ENCODE measurements at regions not wholly inside any gene's neighbourhood (a gene's known extent, or its start where the extent isn't known, plus 50 kb on each side); places are given as distances from the start of the nearest gene placed in this dataset.

GRCh38 chr12:46998811-46999368 lies 80.5 kb upstream of the PCED1B start:
- DNase-seq: no peak
- H3K4me1 Mint-ChIP-seq (ENCODE audit: low read depth, unreplicated experiment): no peaks in the 10 kb centered on the region
- no peaks in the 10 kb centered on the region for H3K36me3 Mint-ChIP-seq (ENCODE audit: insufficient read depth, unreplicated experiment)
- no peak overlapping the region for H3K27ac Mint-ChIP-seq (ENCODE audit: unreplicated experiment)
- BruUV-seq (replicated peaks): no TSS peak
- no peak for TF ChIP-seq CTCF (IDR thresholded peaks at IDR 0.05; ENCODE audit: unreplicated experiment)
- intact Hi-C loops (cut with micrococcal nuclease; ENCODE audit: unreplicated experiment): no loop called here
- CTCF ChIA-PET: interaction anchor here (0.6 to 0.7 kb wide), 4 partner anchors 15 to 1059 kb away, joined by 3 to 5 read pairs (median 4); no protein-coding TSS in a partner anchor
- no peak overlapping the region for H3K4me3 Mint-ChIP-seq (ENCODE audit: low read depth, unreplicated experiment)
- H3K9me3 Mint-ChIP-seq (ENCODE audit: low read depth, unreplicated experiment): peaks cover 2% of the 10 kb centered on the region
- H3K27me3 Mint-ChIP-seq (ENCODE audit: unreplicated experiment): no peaks in the 10 kb centered on the region

- Mint-ChIP-seq H3K27me3 (ENCODE audit: unreplicated experiment) (no peaks in the 10 kb centered on the region), H3K36me3 (ENCODE audit: insufficient read depth, unreplicated experiment) (no peaks in the 10 kb centered on the region), H3K4me3 (ENCODE audit: low read depth, unreplicated experiment) (no peak overlapping the region), H3K4me1 (ENCODE audit: low read depth, unreplicated experiment) (no peaks in the 10 kb centered on the region), H3K9me3 (ENCODE audit: low read depth, unreplicated experiment) (peaks cover 2% of the 10 kb centered on the region), H3K27ac (ENCODE audit: unreplicated experiment) (no peak overlapping the region)
- no peak for DNase-seq
- TF ChIP-seq CTCF (IDR thresholded peaks at IDR 0.05; ENCODE audit: unreplicated experiment): no peak
- BruUV-seq (replicated peaks): no TSS peak
- CTCF ChIA-PET: no interaction called here
- intact Hi-C loops (cut with micrococcal nuclease; ENCODE audit: unreplicated experiment): no loop called here
These were observed 74.8 kb upstream of the PCED1B start for GRCh38 chr12:47004634-47005033.

- TF ChIP-seq CTCF (IDR thresholded peaks at IDR 0.05; ENCODE audit: unreplicated experiment): no peak
- H3K4me1 Mint-ChIP-seq (ENCODE audit: low read depth, unreplicated experiment): no peaks in the 10 kb centered on the region
- H3K4me3 Mint-ChIP-seq (ENCODE audit: low read depth, unreplicated experiment): no peak overlapping the region
- no peaks in the 10 kb centered on the region for H3K27me3 Mint-ChIP-seq (ENCODE audit: unreplicated experiment)
- DNase-seq: no peak
- intact Hi-C loops (cut with micrococcal nuclease; ENCODE audit: unreplicated experiment): no loop called here
- H3K9me3 Mint-ChIP-seq (ENCODE audit: low read depth, unreplicated experiment): peaks cover 2% of the 10 kb centered on the region
- CTCF ChIA-PET: no interaction called here
- no TSS peak for BruUV-seq (replicated peaks)
- no peaks in the 10 kb centered on the region for H3K36me3 Mint-ChIP-seq (ENCODE audit: insufficient read depth, unreplicated experiment)
- no peak overlapping the region for H3K27ac Mint-ChIP-seq (ENCODE audit: unreplicated experiment)
These were observed 72.4 kb upstream of the PCED1B start for GRCh38 chr12:47007048-47007447.

GRCh38 chr12:47012552-47012951 lies 66.9 kb upstream of the PCED1B start:
- H3K9me3 Mint-ChIP-seq (ENCODE audit: low read depth, unreplicated experiment): no peaks in the 10 kb centered on the region
- CTCF ChIA-PET: no interaction called here
- no peak overlapping the region for H3K27ac Mint-ChIP-seq (ENCODE audit: unreplicated experiment)
- DNase-seq: no peak
- H3K27me3 Mint-ChIP-seq (ENCODE audit: unreplicated experiment): no peaks in the 10 kb centered on the region
- H3K4me1 Mint-ChIP-seq (ENCODE audit: low read depth, unreplicated experiment): peaks cover 14% of the 10 kb centered on the region
- no peak for TF ChIP-seq CTCF (IDR thresholded peaks at IDR 0.05; ENCODE audit: unreplicated experiment)
- H3K36me3 Mint-ChIP-seq (ENCODE audit: insufficient read depth, unreplicated experiment): no peaks in the 10 kb centered on the region
- H3K4me3 Mint-ChIP-seq (ENCODE audit: low read depth, unreplicated experiment): no peak overlapping the region
- intact Hi-C loops (cut with micrococcal nuclease; ENCODE audit: unreplicated experiment): loop anchor here (10.0 kb wide), 1 partner anchor 188 kb away; the partner anchor contains the start of gene SLC38A4
- BruUV-seq (replicated peaks): no TSS peak
